NCI-H2171 treated with DMSO at 0.1 percent for 48 hours (cell line): ENCODE measurements at regions not wholly inside any gene's neighbourhood (a gene's known extent, or its start where the extent isn't known, plus 50 kb on each side); places are given as distances from the start of the nearest gene placed in this dataset.
"Not testable (repeated sequence)": the region's sequence is repeated elsewhere in the genome, so short reads cannot be mapped to it uniquely, and the experiment has no call there.

ENCODE experiments used
- DNase-seq: peaks from one replicate; lab custom pipeline; 2025; lab: John Stamatoyannopoulos, UW

DNA sequence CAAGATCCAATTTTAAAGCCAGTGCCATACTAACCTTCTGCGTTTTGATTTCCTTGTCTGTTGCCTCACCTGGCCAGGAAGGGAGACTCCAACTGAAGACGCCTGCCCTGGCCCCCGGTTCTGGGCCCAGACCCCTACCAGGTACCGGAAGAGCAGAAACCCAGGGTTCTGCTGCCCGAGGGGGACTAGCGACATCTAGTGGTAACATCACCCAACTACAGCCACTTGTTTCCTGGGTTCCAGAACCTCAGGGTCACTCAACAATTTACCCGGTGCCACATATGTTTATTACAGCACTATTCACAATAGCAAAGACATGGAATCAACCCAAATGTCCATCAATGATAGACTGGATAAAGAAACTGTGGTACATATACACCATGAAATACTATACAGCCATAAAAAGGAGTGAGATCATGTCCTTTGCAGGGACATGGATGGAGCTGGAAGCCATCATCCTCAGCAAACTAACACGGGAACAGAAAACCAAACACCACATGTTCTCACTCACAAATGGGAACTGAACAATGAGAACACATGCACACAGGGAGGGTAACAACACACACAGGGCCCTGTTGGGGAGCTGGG is 268.7 kb upstream of the IRX4 start:
- DNase-seq: not testable (repeated sequence)

- peak; percentile 98 for DNase-seq
These were observed 266.4 kb upstream of the IRX4 start for GRCh38 chr5:2149195-2149539.

DNA sequence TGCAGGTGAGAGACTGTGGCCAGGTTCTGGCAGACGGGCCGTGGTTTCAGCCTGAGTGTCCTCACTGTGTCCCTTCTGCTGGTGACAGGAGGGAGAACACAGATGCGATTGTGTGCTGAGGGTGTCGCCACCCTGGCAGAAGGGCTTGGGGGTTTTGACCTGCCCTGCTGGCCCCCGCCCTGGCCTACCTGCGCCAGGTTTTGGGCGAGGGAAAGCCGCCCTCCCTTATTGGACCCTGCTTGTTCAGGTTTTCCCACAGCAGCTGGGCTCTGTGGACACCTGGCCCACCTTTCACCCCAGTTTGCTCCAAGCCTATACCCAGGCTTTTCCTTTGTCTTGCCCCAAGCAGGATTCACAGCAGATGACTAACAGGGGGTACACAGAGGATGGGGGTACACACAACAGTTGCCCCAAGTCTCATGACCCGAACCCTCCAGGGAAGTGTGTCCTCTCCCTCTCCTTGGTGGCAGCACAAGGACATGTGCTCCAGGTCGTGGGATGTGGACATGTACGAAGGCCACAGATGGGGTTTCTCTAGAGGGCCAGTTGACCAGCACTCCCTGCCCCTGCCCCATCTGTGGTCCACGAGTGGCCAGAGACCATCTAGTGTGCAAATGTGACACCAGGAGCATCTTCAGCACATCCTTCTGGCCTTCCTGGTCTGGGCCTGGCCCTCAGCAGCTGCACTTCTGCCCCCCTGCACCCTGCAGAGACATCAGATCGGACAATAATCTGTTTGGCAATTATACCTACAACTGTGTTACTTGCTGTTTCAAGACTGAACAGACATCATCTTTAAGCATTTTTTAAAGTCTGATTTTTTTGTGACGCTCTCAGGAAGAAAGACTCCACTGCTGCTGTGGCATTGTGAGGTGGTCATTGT is 265.8 kb upstream of the IRX4 start:
- no peak for DNase-seq

DNA sequence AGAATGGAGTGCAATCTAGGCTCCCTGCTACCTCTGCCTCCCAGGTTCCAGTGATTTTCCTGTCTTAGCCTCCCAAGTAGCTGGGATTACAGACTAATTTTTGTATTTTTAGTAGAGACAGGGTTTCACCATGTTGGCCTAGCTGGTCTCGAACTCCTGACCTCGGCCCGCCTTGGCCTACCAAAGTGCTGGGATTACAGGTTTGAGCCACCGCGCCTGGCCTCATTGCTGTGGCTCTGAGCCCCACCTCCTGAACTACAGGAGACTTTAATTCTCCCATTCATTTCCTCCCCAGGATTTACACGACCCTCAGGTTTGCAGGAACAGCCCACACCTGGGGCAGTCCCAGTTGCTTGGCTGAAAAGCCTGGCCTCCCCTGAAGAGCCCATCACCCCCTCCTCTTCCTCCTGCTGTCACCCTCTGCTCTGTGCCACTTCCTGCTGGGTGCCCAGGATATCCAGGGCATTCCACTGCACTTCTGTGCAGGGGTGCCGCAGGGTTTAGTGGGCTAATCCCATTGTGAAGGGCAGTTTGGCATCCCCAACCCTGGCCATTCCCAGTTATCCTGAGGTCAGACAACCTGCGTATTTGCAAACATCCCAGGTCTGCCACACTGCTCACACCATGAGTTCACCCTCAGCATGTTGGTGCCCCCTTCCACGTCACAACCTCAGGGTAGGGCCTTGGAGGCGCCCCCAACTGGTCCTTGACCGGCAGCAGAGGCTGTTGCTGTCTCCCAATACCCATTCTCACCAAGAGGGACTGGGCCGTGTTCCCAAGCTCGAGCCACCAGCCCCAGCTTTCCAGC is 265.0 kb upstream of the IRX4 start:
- DNase-seq: no peak

DNA sequence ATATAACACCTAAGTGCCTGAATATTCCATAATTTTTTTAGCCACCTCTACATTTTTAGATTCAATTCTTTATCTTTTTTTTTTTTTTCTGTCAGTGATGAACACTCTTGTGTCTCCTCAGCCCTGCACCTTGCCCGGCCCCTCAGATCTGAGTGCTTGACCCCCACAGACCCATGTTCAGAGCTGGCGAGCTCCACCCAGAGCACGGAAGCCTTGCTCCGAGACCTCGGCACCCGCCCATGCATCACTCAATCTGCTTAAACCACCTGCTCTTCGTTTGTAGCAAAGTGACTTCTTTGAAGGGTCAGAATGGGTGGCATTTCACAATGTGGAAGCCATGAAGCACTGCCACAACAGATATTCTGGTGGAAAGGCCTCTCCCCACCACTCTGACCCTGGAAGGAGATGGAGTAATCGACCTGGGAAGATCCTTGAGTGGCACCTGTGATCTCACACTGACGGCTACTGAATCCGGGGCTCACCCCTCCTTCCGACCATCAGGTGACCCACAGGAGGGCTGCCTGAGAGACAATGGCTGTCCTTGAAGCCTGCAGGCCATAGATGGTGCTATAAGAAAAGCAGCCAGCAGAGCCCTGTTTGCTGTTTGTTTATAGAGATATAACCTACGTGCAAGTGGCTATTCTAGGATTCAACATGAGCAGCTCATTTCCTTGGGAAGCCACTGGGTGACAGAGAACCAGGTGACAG is 261.1 kb upstream of the IRX4 start:
- DNase-seq: no peak

DNA sequence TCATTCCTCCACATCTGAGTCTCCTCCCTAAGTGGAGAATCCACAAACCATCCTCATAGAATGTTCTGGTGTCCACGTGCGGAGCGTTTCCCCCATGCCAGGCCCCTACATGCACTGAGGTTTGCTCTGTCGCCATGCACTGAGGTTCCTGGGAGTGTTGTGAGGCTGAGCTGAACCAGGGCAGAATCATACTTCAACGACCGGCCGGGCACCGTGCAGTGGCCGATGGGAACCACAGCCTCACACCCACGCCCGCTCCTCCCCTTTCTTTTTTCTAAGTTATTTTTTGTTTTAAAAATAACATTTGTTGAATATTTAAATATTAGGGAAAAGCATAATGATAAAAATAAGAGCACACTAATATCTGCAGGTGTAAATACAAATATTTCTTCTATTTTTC is 260.4 kb upstream of the IRX4 start:
- DNase-seq: no peak

- DNase-seq: no peak
These were observed 259.8 kb upstream of the IRX4 start for GRCh38 chr5:2142456-2142954.

GRCh38 chr5:2141254-2142000 is 258.7 kb upstream of the IRX4 start:
- no peak for DNase-seq

DNA sequence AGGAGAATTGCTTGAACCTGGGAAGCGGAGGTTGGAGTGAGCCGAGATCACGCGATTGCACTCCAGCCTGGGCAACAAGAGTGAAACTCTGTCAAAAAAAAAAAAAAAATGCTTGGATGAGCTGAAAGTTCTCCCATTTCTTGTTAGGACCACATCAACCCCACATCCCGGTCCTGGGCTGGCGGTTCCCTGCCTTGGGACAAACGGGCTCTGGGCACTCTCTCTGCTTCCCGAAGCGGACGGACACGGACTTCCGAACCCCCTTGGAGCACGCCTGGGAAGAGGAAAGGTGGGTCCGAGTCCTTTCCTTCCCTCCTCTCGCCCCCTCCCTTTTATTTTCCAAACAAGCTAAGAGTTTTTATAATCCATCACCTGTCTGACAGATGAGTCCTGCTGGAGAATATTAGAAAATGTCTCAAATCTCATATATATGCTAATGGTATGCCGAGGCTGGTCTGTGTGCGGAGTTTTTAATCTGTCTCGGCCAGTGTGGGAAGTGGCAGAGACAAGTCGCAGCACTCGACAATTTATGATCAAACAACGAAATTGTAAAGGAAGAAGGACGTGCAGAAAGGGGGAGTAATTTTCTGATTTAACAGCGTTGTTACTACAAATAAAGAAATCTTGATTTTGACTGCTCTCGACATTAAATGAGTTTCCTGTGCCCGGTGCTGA is 257.9 kb upstream of the IRX4 start:
- no peak for DNase-seq

DNA sequence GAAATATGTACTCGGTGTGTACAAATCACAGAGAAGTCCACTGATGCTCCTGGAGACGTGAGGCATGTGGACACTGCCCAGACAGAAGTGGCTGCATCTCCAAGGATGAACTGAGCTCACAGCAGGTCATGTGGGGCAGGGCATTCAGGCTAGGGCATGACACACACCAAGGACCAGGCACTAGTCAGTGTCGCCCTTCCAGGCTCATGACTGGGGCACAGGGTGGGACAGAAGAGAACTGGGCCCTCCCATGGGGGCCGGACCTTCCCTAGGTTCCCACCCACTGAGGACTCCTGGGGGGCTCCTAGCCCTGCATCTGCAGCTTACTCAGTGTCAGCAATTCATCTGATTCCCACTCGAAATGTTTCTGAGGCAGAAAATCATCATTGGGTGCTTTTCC is 256.8 kb upstream of the IRX4 start:
- no peak for DNase-seq

- DNase-seq: no peak
These were observed 256.2 kb upstream of the IRX4 start for GRCh38 chr5:2138896-2139295.

DNA sequence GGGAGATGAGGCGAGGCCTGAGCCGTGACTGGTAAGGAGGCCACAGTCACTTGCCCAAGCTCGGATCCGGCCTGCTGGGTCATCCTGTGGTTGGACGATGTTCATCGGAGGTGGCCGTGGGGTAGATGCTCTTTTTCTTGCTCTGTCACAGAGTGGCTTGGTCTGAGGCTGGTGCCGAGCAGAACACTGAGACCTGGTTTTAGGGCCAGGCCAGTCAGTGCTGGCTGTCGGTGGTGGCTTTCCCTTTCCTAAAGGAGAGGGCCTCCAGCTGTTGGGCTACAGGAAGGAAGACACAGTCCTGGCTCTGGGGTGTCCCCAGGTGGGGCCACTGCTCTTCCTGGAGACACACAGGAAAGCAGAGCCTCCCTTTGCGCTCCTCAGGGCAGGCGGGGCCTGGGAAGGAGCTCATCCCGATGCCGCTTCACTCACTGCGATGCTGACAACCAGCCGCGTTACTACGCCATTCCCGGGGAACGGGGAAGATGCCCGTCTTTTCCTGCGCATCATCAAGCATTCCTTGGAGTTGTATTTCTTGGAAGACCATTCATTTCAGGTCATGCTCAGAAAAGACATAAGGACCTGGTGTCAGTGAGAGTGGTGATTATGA is 254.8 kb upstream of the IRX4 start:
- no peak for DNase-seq

DNA sequence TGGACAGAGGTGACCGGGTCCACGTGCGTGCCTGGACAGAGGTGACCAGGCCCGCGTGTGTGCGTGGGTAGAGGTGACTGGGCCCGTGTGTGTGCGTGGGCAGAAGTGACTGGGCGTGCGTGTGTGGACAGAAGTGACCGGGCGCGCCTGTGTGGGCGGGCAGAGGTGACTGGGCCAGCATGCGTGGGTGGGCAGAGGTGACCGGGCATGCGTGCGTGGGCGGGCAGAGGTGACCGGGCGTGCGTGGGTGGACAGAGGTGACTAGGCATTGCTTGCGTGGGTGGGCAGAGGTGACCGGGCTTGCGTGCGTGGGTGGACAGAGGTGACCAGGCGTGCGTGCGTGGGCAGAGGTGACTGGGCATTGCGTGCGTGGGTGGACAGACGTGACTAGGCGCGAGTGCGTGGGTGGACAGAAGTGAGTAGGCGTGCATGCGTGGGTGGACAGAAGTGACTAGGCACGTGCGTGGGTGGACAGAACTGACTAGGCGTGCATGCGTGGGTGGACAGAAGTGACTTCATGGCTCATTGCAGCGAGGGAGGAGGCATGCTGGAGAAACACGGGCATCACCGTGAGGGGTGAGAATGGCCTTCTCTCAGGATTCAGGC is 254.1 kb upstream of the IRX4 start:
- DNase-seq: no peak

- DNase-seq: no peak
These were observed 253.1 kb upstream of the IRX4 start for GRCh38 chr5:2135833-2136232.

- DNase-seq: no peak
These were observed 252.6 kb upstream of the IRX4 start for GRCh38 chr5:2135354-2135753.

DNA sequence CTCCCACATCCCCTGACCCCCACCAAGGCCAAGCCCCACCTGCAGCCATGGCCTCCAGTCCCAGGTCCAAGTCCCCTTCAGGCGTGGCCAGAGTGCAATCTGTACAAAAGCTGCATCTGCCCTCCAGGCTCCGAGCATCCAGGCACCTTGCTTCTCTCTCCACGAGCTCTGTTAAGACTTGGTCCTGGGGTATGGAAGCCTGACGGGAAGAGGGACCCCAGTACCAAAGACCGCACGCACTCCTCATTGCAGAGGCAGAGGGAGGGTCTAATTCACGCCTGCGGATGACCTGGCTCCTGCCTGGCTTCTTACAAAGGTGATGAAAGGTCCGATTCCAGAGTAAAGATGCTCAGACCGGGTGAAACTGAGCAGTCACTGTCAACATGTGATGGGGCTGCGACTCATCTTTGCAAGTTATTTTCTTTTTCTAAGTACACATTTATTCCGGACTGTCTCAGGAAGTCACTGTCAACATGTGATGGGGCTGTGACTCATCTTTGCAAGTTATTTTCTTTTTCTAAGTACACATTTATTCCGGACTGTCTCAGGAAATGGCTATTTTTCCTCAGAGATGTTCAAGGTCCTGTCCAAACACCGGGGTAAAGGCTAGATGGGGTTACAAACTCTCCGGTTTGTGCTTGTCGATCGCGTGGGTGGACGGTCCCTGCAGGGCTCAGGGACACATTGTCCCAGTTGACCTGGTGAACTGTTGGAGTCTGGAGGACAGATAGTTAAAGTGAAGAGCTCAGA is 252.0 kb upstream of the IRX4 start:
- DNase-seq: no peak

DNA sequence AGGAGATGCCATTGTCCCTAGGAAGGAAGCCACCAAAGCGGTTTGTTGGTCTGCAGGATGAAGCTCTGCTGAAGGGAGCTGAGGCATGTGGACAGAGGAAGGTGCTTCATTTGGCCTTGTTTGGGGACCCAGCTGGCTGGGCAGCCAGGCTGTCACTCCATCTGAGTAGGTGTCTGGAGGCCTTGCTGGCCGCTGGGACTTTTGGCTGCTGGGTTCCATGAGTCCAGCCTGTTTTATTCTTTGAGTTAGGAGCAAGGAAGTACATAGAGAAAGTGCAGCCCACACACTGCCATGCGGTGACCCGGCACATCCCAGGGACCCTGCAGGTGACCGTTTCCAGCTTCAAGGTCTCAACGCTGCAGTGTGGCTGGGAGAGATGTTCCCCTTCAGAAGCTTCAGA is 251.2 kb upstream of the IRX4 start:
- no peak for DNase-seq

GRCh38 chr5:2133080-2133479 is 250.4 kb upstream of the IRX4 start:
- no peak for DNase-seq

- no peak for DNase-seq
These were observed 249.7 kb upstream of the IRX4 start for GRCh38 chr5:2132497-2132847.
